GM18519 (cell line): ENCODE measurements at regions not wholly inside any gene's neighbourhood (a gene's known extent, or its start where the extent isn't known, plus 50 kb on each side); places are given as distances from the start of the nearest gene placed in this dataset.

Experiments used
- ATAC-seq: cut with Tn5 transposase; IDR thresholded peaks from one replicate; pipeline ENCODE4 v1.9.1; 2021; ENCODE audit warnings: mild to moderate bottlenecking, moderate library complexity; ENCODE audit not compliant: unreplicated experiment, low FRiP score

GRCh38 chr16:49129935-49130334, 151.7 kb downstream of the CBLN1 start:
- ATAC-seq = no peak

GRCh38 chr16:49128740-49129139, 152.9 kb downstream of the CBLN1 start:
- no peak for ATAC-seq

- no peak for ATAC-seq
Measured at GRCh38 chr16:49127103-49127502, 154.5 kb downstream of the CBLN1 start.

GRCh38 chr16:49121636-49122035, 160.0 kb downstream of the CBLN1 start:
- ATAC-seq = no peak

- no peak for ATAC-seq
Measured at GRCh38 chr16:49120631-49121030, 161.0 kb downstream of the CBLN1 start.

GRCh38 chr16:49116873-49117272, 164.8 kb downstream of the CBLN1 start:
- no peak for ATAC-seq

- no peak for ATAC-seq
Measured at GRCh38 chr16:49115956-49116355, 165.7 kb downstream of the CBLN1 start.

GRCh38 chr16:49112754-49113153, 168.9 kb downstream of the CBLN1 start:
- no peak for ATAC-seq

GRCh38 chr16:49111351-49111750, 170.3 kb downstream of the CBLN1 start:
- ATAC-seq = no peak

GRCh38 chr16:49108611-49109010, 173.0 kb downstream of the CBLN1 start:
- no peak for ATAC-seq

GRCh38 chr16:49103298-49103697, 178.3 kb downstream of the CBLN1 start:
- ATAC-seq = no peak

GRCh38 chr16:49101997-49102396, 179.6 kb downstream of the CBLN1 start:
- ATAC-seq = no peak

GRCh38 chr16:49100366-49100765, 181.3 kb downstream of the CBLN1 start:
- ATAC-seq = no peak

GRCh38 chr16:49097964-49098363, 183.7 kb downstream of the CBLN1 start:
- ATAC-seq = no peak

- ATAC-seq = no peak
Measured at GRCh38 chr16:49096176-49096945, 185.3 kb downstream of the CBLN1 start.

GRCh38 chr16:49095539-49095938, 186.1 kb downstream of the CBLN1 start:
- ATAC-seq = no peak

GRCh38 chr16:49094471-49094870, 187.2 kb downstream of the CBLN1 start:
- ATAC-seq = no peak

- ATAC-seq = no peak
Measured at GRCh38 chr16:49093939-49094338, 187.7 kb downstream of the CBLN1 start.

- ATAC-seq = no peak
Measured at GRCh38 chr16:49092704-49093103, 188.9 kb downstream of the CBLN1 start.

- no peak for ATAC-seq
Measured at GRCh38 chr16:49089533-49089932, 192.1 kb downstream of the CBLN1 start.

GRCh38 chr16:49089039-49089438, 192.6 kb downstream of the CBLN1 start:
- no peak for ATAC-seq

- no peak for ATAC-seq
Measured at GRCh38 chr16:49085686-49086085, 196.0 kb downstream of the CBLN1 start.
